ENCODE measurements at regions not wholly inside any gene's neighbourhood (a gene's known extent, or its start where the extent isn't known, plus 50 kb on each side); places are given as distances from the start of the nearest gene placed in this dataset.

GRCh38 chr9:89887286-89887685 lies 282.5 kb downstream of the GADD45G start:
- DNase-seq (ENCODE audit: low read depth in 1 of 2, low spot score in 2 of 2) (no peak), FAIRE-seq (no peak)
- no peak overlapping the region for H2BK12ac ChIP-seq (ENCODE audit: low read depth, low read length)
- H3K4me2 ChIP-seq (ENCODE audit: insufficient read depth in 1 of 2, low read depth in 2 of 2, low read length in 2 of 2): no peak overlapping the region
- CTCF ChIA-PET (ENCODE audit: partially characterized antibody): interaction anchor here (0.9 kb wide), 1 partner anchor 60 kb away, joined by 3 read pairs; no protein-coding TSS in a partner anchor
- no peak overlapping the region for H2BK120ac ChIP-seq (replicated peaks; ENCODE audit: low read depth, low read length)
- H2BK15ac ChIP-seq (ENCODE audit: low read length): no peak overlapping the region
- H3K9me3 ChIP-seq (ENCODE audit: insufficient read depth in 2 of 2, low read depth in 1 of 2, low read length in 1 of 2): no peaks in the 10 kb centered on the region; a peak in 1 of 4 replicates
- H3K79me1 ChIP-seq (ENCODE audit: low read depth, low read length): peaks cover 3% of the 10 kb centered on the region; the same call in 1 of the 2 replicates
- no peak overlapping the region for H3K14ac ChIP-seq (ENCODE audit: insufficient read length)
- H3K18ac ChIP-seq (ENCODE audit: extremely low read depth, low read length): no peak overlapping the region
- H3K27me3 ChIP-seq (replicated peaks in 1 of 4; ENCODE audit: control insufficient read depth in 3 of 4, extremely low read depth in 1 of 4, insufficient read depth in 3 of 4, low read length in 3 of 4): no peaks in the 10 kb centered on the region
- H4K91ac ChIP-seq (replicated peaks; ENCODE audit: insufficient read length, low read length): no peak overlapping the region
- no peak overlapping the region for H3K4me3 ChIP-seq (ENCODE audit: extremely low read depth in 1 of 4, insufficient read depth in 2 of 4, low read depth in 3 of 4, low read length in 4 of 4)
- peaks cover 0 to 3% (median 0%) of the 10 kb centered on the region in 4 experiments; a peak in 1 of 7 replicates for H3K4me1 ChIP-seq (replicated peaks in 1 of 4; ENCODE audit: control insufficient read depth in 3 of 4, insufficient read depth in 4 of 4, low read length in 3 of 4)
- POLR2A ChIA-PET (ENCODE audit: partially characterized antibody): no interaction called here
- no peak overlapping the region for H2AK5ac ChIP-seq (ENCODE audit: low read depth, low read length)
- no peaks in the 10 kb centered on the region for H3K79me2 ChIP-seq (ENCODE audit: control insufficient read depth in 1 of 2, insufficient read depth in 2 of 2, low read length in 2 of 2)
- no peaks in the 10 kb centered on the region; a peak in 1 of 8 replicates for H3K36me3 ChIP-seq (ENCODE audit: control insufficient read depth in 2 of 4, insufficient read depth in 4 of 4, low read length in 3 of 4)
- H2AFZ ChIP-seq (ENCODE audit: low read length): no peak overlapping the region
- H2BK5ac ChIP-seq (ENCODE audit: low read depth, low read length): no peak overlapping the region; the same call in 1 of the 2 replicates
- H3K27ac ChIP-seq (ENCODE audit: low read depth, low read length): no peak overlapping the region
- 90% methylated on average over 4 of the region's 4 CpGs; no CpG with 5 or more reads in 1 of the 2 experiments for WGBS, 2 experiments (ENCODE audit: extremely low coverage in 1 of 2, insufficient coverage in 1 of 2, insufficient read length in 1 of 2, insufficient replicate concordance in 2 of 2, low coverage in 1 of 2, low lambda C conversion rate in 2 of 2, missing lambda C conversion rate in 1 of 2)
- H3K9ac ChIP-seq (replicated peaks in 1 of 4; ENCODE audit: extremely low read depth in 1 of 4, low read depth in 3 of 4, low read length in 3 of 4): no peak overlapping the region
- no peak overlapping the region for H4K8ac ChIP-seq (ENCODE audit: extremely low read depth, insufficient read depth, low read length)
- H4K5ac ChIP-seq (ENCODE audit: insufficient read length, low read depth, low read length): no peak overlapping the region
- H4K20me1 ChIP-seq (replicated peaks in 1 of 2; ENCODE audit: control insufficient read depth in 1 of 2, insufficient read depth in 2 of 2, low read length in 2 of 2): peaks cover 0 to 6% of the 10 kb centered on the region in 2 experiments
- H3K4ac ChIP-seq (replicated peaks; ENCODE audit: insufficient read length, low read depth, low read length): no peak overlapping the region
- H3K23ac ChIP-seq (ENCODE audit: insufficient read length): no peak overlapping the region
- 0 out of 2 replicates have a peak overlapping the region, but pooled peaks have one; percentile 18 for H2BK20ac ChIP-seq (ENCODE audit: low read length)
- peaks cover 5% of the 10 kb centered on the region; the same call in 1 of the 2 replicates for H3K23me2 ChIP-seq (ENCODE audit: low read depth, low read length)
- H3K56ac ChIP-seq (replicated peaks; ENCODE audit: insufficient read length, low read depth, low read length): no peak overlapping the region
- TF ChIP-seq RBBP5 (IDR thresholded peaks at IDR 0.05; ENCODE audit: borderline replicate concordance, low read depth, low read length) (no peak), KDM5A (IDR thresholded peaks at IDR 0.05; ENCODE audit: low read length) (no peak), GABPA (IDR thresholded peaks at IDR 0.05; ENCODE audit: borderline replicate concordance, insufficient read depth, low read length) (no peak), ATF2 (IDR thresholded peaks at IDR 0.05; ENCODE audit: low read length) (no peak), CREB1 (IDR thresholded peaks at IDR 0.05) (no peak), RFX5 (IDR thresholded peaks at IDR 0.05; ENCODE audit: borderline replicate concordance, low read depth, low read length) (no peak), TAF1 (IDR thresholded peaks at IDR 0.05; ENCODE audit: low read depth, low read length) (no peak), JUN (IDR thresholded peaks at IDR 0.05; ENCODE audit: low read depth, low read length) (no peak), JUND (IDR thresholded peaks at IDR 0.05; ENCODE audit: low read length) (no peak), HDAC2 (IDR thresholded peaks at IDR 0.05; ENCODE audit: borderline replicate concordance in 1 of 2, low read depth in 2 of 2, low read length in 2 of 2) (no peak), RXRA (IDR thresholded peaks at IDR 0.05; ENCODE audit: insufficient read depth, low read depth, low read length) (no peak), ATF3 (IDR thresholded peaks at IDR 0.05; ENCODE audit: insufficient read depth, low read depth, low read length) (no peak)

All from H1 (cell line).